ENCODE measurements at regions not wholly inside any gene's neighbourhood (a gene's known extent, or its start where the extent isn't known, plus 50 kb on each side); places are given as distances from the start of the nearest gene placed in this dataset.

- in situ Hi-C loops (cut with MboI; ENCODE audit: low sequenced_read_pairs, unreplicated experiment): no loop called here
- no peak for DNase-seq (ENCODE audit: low spot score)
- TF ChIP-seq, protein P1, sequence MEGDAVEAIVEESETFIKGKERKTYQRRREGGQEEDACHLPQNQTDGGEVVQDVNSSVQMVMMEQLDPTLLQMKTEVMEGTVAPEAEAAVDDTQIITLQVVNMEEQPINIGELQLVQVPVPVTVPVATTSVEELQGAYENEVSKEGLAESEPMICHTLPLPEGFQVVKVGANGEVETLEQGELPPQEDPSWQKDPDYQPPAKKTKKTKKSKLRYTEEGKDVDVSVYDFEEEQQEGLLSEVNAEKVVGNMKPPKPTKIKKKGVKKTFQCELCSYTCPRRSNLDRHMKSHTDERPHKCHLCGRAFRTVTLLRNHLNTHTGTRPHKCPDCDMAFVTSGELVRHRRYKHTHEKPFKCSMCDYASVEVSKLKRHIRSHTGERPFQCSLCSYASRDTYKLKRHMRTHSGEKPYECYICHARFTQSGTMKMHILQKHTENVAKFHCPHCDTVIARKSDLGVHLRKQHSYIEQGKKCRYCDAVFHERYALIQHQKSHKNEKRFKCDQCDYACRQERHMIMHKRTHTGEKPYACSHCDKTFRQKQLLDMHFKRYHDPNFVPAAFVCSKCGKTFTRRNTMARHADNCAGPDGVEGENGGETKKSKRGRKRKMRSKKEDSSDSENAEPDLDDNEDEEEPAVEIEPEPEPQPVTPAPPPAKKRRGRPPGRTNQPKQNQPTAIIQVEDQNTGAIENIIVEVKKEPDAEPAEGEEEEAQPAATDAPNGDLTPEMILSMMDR (IDR thresholded peaks at IDR 0.05; ENCODE audit: borderline replicate concordance, control extremely low read depth, extremely low read depth, insufficient read depth, missing control alignments): no peak
Measured at GRCh38 chr2:9763356-9764152, 79.7 kb upstream of the TAF1B start.

- in situ Hi-C loops (cut with MboI; ENCODE audit: low sequenced_read_pairs, unreplicated experiment): no loop called here
- TF ChIP-seq, protein P1 (IDR thresholded peaks at IDR 0.05; ENCODE audit: borderline replicate concordance, control extremely low read depth, extremely low read depth, insufficient read depth, missing control alignments): no peak
- DNase-seq (ENCODE audit: low spot score): no peak
Measured at GRCh38 chr2:9764153-9764778, 79.0 kb upstream of the TAF1B start.

GRCh38 chr2:9765611-9766531, 77.4 kb upstream of the TAF1B start:
- in situ Hi-C loops (cut with MboI; ENCODE audit: low sequenced_read_pairs, unreplicated experiment): no loop called here
- TF ChIP-seq, protein P1 (IDR thresholded peaks at IDR 0.05; ENCODE audit: borderline replicate concordance, control extremely low read depth, extremely low read depth, insufficient read depth, missing control alignments): no peak
- no peak for DNase-seq (ENCODE audit: low spot score)

- no peak for DNase-seq (ENCODE audit: low spot score)
- TF ChIP-seq, protein P1 (IDR thresholded peaks at IDR 0.05; ENCODE audit: borderline replicate concordance, control extremely low read depth, extremely low read depth, insufficient read depth, missing control alignments): no peak
- in situ Hi-C loops (cut with MboI; ENCODE audit: low sequenced_read_pairs, unreplicated experiment): no loop called here
Measured at GRCh38 chr2:9767656-9768281, 75.5 kb upstream of the TAF1B start.

GRCh38 chr2:9768388-9768787, 74.9 kb upstream of the TAF1B start:
- in situ Hi-C loops (cut with MboI; ENCODE audit: low sequenced_read_pairs, unreplicated experiment): no loop called here
- TF ChIP-seq, protein P1 (IDR thresholded peaks at IDR 0.05; ENCODE audit: borderline replicate concordance, control extremely low read depth, extremely low read depth, insufficient read depth, missing control alignments): no peak
- DNase-seq (ENCODE audit: low spot score): no peak
